ENCODE measurements at regions not wholly inside any gene's neighbourhood (a gene's known extent, or its start where the extent isn't known, plus 50 kb on each side); places are given as distances from the start of the nearest gene placed in this dataset.
"Not testable (repeated sequence)": the region's sequence is repeated elsewhere in the genome, so short reads cannot be mapped to it uniquely, and the experiment has no call there.

GRCh38 chr9:135381762-135382310 is 97.7 kb upstream of the PPP1R26 start:
- FAIRE-seq, result no peak
- WGBS (ENCODE audit: missing lambda C conversion rate), result 55% methylated on average over 11 of the region's 11 CpGs
- POLR2A ChIA-PET, result no interaction called here

GRCh38 chr9:135384226-135384625 is 95.4 kb upstream of the PPP1R26 start:
- no peak for DNase-seq (ENCODE audit: low read depth in 1 of 2, low spot score in 1 of 2)
- no peak for ATAC-seq
- Histone ChIP-seq H3K9me3 (no peaks in the 10 kb centered on the region), H3K4me3 (no peak overlapping the region), H3K4me2 (no peak overlapping the region), H3K4me1 (no peaks in the 10 kb centered on the region), H3K27ac (no peak overlapping the region)
- WGBS (ENCODE audit: missing lambda C conversion rate), result 2% methylated on average over 6 of the region's 13 CpGs
- ChIA-PET POLR2A (no interaction called here), CTCF (no interaction called here)
- TF ChIP-seq NPAS2 (CRISPR knock-in tag; IDR thresholded peaks at IDR 0.05; ENCODE audit: borderline replicate concordance) (no peak), MAZ (IDR thresholded peaks at IDR 0.05; ENCODE audit: borderline replicate concordance, low read depth, low read length) (no peak), HEYL (CRISPR knock-in tag; IDR thresholded peaks at IDR 0.05) (no peak), FOXS1 (CRISPR knock-in tag; IDR thresholded peaks at IDR 0.05) (no peak), EHMT2 (IDR thresholded peaks at IDR 0.05; ENCODE audit: low read depth) (no peak), RAD21 (conservative IDR thresholded peaks at IDR 0.05 in 1 of 2, IDR thresholded peaks at IDR 0.05 in 1 of 2) (no peak), CHD4 (IDR thresholded peaks at IDR 0.05; ENCODE audit: borderline replicate concordance) (no peak), PBX3 (IDR thresholded peaks at IDR 0.05) (no peak), ZFP36 (IDR thresholded peaks at IDR 0.05; ENCODE audit: borderline replicate concordance, partially characterized antibody) (no peak), MYC (IDR thresholded peaks at IDR 0.05; ENCODE audit: borderline replicate concordance, low read length) (no peak), CEBPB (IDR thresholded peaks at IDR 0.05) (no peak), FOSL2 (IDR thresholded peaks at IDR 0.05) (no peak), FOSL2 (CRISPR knock-in tag; IDR thresholded peaks at IDR 0.05) (no peak), RNF2 (IDR thresholded peaks at IDR 0.05; ENCODE audit: borderline replicate concordance, low read depth) (no peak), HDAC2 (IDR thresholded peaks at IDR 0.05) (no peak)
- no peak for FAIRE-seq

More at GRCh38 chr9:135381762-135382310, 97.7 kb upstream of the PPP1R26 start:
- TF ChIP-seq HOXA7 (CRISPR knock-in tag; IDR thresholded peaks at IDR 0.05), result no peak
- no peak for TF ChIP-seq KDM5A (IDR thresholded peaks at IDR 0.05)
- TF ChIP-seq CHD4 (IDR thresholded peaks at IDR 0.05; ENCODE audit: borderline replicate concordance), result no peak
- no peak for TF ChIP-seq POLR2AphosphoS2 (conservative IDR thresholded peaks at IDR 0.05; ENCODE audit: low read length)
- TF ChIP-seq MYC (IDR thresholded peaks at IDR 0.05; ENCODE audit: borderline replicate concordance, low read length), result no peak
- TF ChIP-seq HOXB13 (CRISPR knock-in tag; IDR thresholded peaks at IDR 0.05; ENCODE audit: low read depth), result no peak
- TF ChIP-seq MAX (IDR thresholded peaks at IDR 0.05), result no peak
- no peak for TF ChIP-seq ZSCAN20 (CRISPR knock-in tag; IDR thresholded peaks at IDR 0.05)
- no peak for TF ChIP-seq CTCF (IDR thresholded peaks at IDR 0.05)
- TF ChIP-seq NFE2L2 (conservative IDR thresholded peaks at IDR 0.05; ENCODE audit: low read length), result no peak
- no peak for TF ChIP-seq CBX2 (IDR thresholded peaks at IDR 0.05; ENCODE audit: borderline replicate concordance, low read depth)
- TF ChIP-seq GATA3 (IDR thresholded peaks at IDR 0.05; ENCODE audit: borderline replicate concordance), result no peak
- TF ChIP-seq JUNB (IDR thresholded peaks at IDR 0.05), result no peak
- no peak for TF ChIP-seq JUN (IDR thresholded peaks at IDR 0.05)
- TF ChIP-seq HEYL (CRISPR knock-in tag; IDR thresholded peaks at IDR 0.05), result no peak
- TF ChIP-seq PBX3 (IDR thresholded peaks at IDR 0.05), result no peak
- TF ChIP-seq ELK1 (IDR thresholded peaks at IDR 0.05; ENCODE audit: low read depth, low read length), result no peak
- no peak for TF ChIP-seq ZFP36 (IDR thresholded peaks at IDR 0.05; ENCODE audit: borderline replicate concordance, partially characterized antibody)
- H3K4me1 ChIP-seq, result no peaks in the 10 kb centered on the region
- H3K9me3 ChIP-seq, result no peaks in the 10 kb centered on the region
- ATAC-seq (no peak), DNase-seq (ENCODE audit: low read depth in 1 of 2, low spot score in 1 of 2) (no peak)
- no peak overlapping the region for H3K4me3 ChIP-seq
- CTCF ChIA-PET, result no interaction called here
- H3K27ac ChIP-seq, result no peak overlapping the region
- no peak overlapping the region for H3K4me2 ChIP-seq

DNA sequence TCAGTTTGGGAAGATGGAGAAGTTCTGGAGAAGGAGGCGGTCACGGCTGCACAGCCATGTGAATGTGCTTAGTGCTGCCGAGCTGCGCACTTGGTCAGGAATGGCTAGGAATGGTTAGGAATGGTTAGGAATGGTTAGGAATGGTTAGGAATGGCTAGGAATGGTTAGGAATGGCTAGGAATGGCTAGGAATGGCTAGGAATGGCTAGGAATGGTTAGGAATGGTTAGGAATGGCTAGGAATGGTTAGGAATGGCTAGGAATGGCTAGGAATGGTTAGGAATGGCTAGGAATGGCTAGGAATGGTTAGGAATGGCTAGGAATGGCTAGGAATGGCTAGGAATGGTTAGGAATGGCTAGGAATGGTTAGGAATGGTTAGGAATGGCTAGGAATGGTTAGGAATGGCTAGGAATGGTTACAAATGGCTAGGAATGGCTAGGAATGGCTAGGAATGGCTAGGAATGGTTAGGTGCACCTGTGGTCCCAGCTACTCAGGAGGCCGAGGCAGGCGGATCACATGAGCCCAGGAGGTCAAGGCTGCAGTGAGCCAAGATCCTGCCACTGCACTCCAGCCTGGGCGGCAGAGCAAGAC is 94.7 kb upstream of the PPP1R26 start:
- FAIRE-seq; H3K27ac ChIP-seq; POLR2A ChIA-PET; ATAC-seq; H3K4me1 ChIP-seq; CTCF ChIA-PET; DNase-seq (ENCODE audit: low read depth in 1 of 2, low spot score in 1 of 2); H3K9me3 ChIP-seq; H3K4me2 ChIP-seq; H3K4me3 ChIP-seq: not testable (repeated sequence)
- 6% methylated on average over 7 of the region's 7 CpGs for WGBS (ENCODE audit: missing lambda C conversion rate)

All from A549 (cell line).